Keratinocyte (primary cell): ENCODE measurements at regions not wholly inside any gene's neighbourhood (a gene's known extent, or its start where the extent isn't known, plus 50 kb on each side); places are given as distances from the start of the nearest gene placed in this dataset.

Experiments
- DNase-seq: peaks from one replicate; pipeline ENCODE4 v3.0.0-alpha.2; 2011; ENCODE audit warnings: low read depth, missing footprints, low spot score
- FAIRE-seq: peaks from 2 replicates; lab custom pipeline; 2011; peaks lifted over from hg19 to GRCh38; lab: Jason Lieb, UNC
- H2AFZ ChIP-seq: 2 replicates; pipeline ENCODE4 v1.6.0; 2012; ENCODE audit warnings: low read length, control low read depth, inconsistent platforms; ENCODE audit not compliant: control insufficient read depth
- H3K27ac ChIP-seq: 2 replicates; pipeline ENCODE4 v1.5.1; 2011; ENCODE audit warnings: low read length; ENCODE audit not compliant: control insufficient read depth, insufficient read depth
- H3K27me3 ChIP-seq: 3 replicates; pipeline ENCODE4 v1.6.0; 2011; ENCODE audit warnings: low read length; ENCODE audit not compliant: control insufficient read depth, insufficient read depth; ENCODE audit errors: extremely low read depth
- H3K36me3 ChIP-seq, 2 experiments: 2 replicates in 1 of 2; 3 replicates in 1 of 2; pipeline ENCODE4 v1.5.1; 2011; ENCODE audit warnings: low read length in 2 of 2, mild to moderate bottlenecking in 1 of 2; ENCODE audit not compliant: control insufficient read depth in 2 of 2, insufficient read depth in 2 of 2; ENCODE audit errors: extremely low read depth in 1 of 2
- H3K4me1 ChIP-seq: 3 replicates; pipeline ENCODE4 v1.5.1; 2011; ENCODE audit warnings: low read length; ENCODE audit not compliant: control insufficient read depth, insufficient read depth; ENCODE audit errors: extremely low read depth
- H3K4me2 ChIP-seq: 3 replicates; pipeline ENCODE4 v1.6.0; 2011; ENCODE audit warnings: low read depth, low read length; ENCODE audit not compliant: control insufficient read depth, insufficient read depth; ENCODE audit errors: extremely low read depth
- H3K4me3 ChIP-seq, 3 experiments: fragments of 200-600 bp in 1 of 3; sonication (generic) in 1 of 3; 2 replicates in 2 of 3; 3 replicates in 1 of 3; pipeline ENCODE4 v1.5.1; 2011 to 2016; ENCODE audit warnings: low read length in 3 of 3, mild to moderate bottlenecking in 3 of 3, control low read depth in 2 of 3, inconsistent platforms in 1 of 3, low read depth in 1 of 3, mixed read lengths in 1 of 3, mixed run types in 1 of 3, moderate library complexity in 1 of 3; ENCODE audit not compliant: control insufficient read depth in 2 of 3, insufficient read depth in 2 of 3; ENCODE audit errors: extremely low read depth in 1 of 3
- H3K79me2 ChIP-seq: 2 replicates; pipeline ENCODE4 v1.6.0; 2012; ENCODE audit warnings: low read length; ENCODE audit not compliant: control insufficient read depth, insufficient read depth
- H3K9ac ChIP-seq: 3 replicates; pipeline ENCODE4 v1.6.0; 2011; ENCODE audit warnings: low read length; ENCODE audit not compliant: control insufficient read depth, insufficient read depth; ENCODE audit errors: extremely low read depth
- H3K9me1 ChIP-seq: 3 replicates; pipeline ENCODE4 v1.6.0; 2011; ENCODE audit warnings: low read length; ENCODE audit not compliant: control insufficient read depth, insufficient read depth; ENCODE audit errors: extremely low read depth
- H3K9me3 ChIP-seq: 2 replicates; pipeline ENCODE4 v1.5.1; 2012; ENCODE audit warnings: low read depth, low read length; ENCODE audit not compliant: control insufficient read depth
- H4K20me1 ChIP-seq: 3 replicates; pipeline ENCODE4 v1.6.0; 2011; ENCODE audit warnings: low read length; ENCODE audit not compliant: control insufficient read depth, insufficient read depth; ENCODE audit errors: extremely low read depth
- EZH2 ChIP-seq: IDR thresholded peaks from one replicate; pipeline ENCODE4 v1.6.1; 2012; ENCODE audit warnings: inconsistent platforms, mild to moderate bottlenecking, low read length, moderate library complexity
- dilution Hi-C: fragments of 300-500 bp; cut with MboI; formaldehyde crosslinking; loops from one replicate; pipeline ENCODE4 v1.7.0; 2020; ENCODE audit warnings: low sequenced_read_pairs; ENCODE audit not compliant: extremely low pct_ligation_motif_present
- TF ChIP-seq, protein P1 (sequence below), 3 experiments: IDR thresholded peaks in 1 of 3; conservative IDR thresholded peaks in 1 of 3; optimal IDR thresholded peaks in 1 of 3; 2 replicates in 2 of 3; 3 replicates in 1 of 3; pipeline versions ENCODE3 to v1.5.1; 2011; ENCODE audit warnings: low read length in 3 of 3, mild to moderate bottlenecking in 3 of 3, moderate library complexity in 2 of 3, control low read depth in 1 of 3, inconsistent platforms in 1 of 3; ENCODE audit not compliant: insufficient read depth in 2 of 3; ENCODE audit errors: extremely low read depth in 1 of 3

DNA sequence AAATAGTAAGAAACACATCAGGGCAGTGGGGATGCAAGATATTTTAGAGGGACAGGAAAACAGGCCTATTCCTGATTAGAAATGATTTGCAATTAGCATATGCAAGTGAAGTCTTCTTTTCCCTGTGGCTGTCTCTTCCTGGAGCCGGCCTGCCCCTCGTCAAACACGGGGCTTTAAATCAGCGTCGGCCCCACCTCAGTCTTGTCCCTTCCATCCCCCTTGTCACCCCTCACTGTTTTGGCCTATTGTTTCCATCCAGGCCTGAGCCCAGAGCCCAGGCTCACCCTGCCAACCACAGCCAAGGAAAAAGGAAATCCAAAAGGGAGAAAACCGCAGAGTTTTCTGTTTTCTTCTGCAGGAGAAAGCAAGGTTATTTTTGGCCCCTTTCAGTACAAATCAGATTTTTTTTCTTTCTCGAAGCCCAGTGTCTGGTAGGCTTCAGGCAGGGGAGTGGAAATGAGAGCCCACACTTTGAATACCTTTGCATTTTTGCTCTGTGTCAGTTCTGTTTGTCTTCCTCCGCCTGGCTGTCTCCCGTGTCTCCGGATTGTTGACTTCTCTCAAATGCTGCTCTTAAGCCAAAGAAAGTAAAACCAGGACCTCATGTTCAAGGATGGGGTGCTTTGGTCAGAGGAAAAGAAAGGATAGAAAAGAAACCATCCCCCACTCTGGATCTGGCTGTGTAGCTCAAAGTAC, 399.9 kb upstream of the CDH11 start:
- DNase-seq (no peak), FAIRE-seq (no peak)
- Histone ChIP-seq H3K36me3 (no peaks in the 10 kb centered on the region), H3K9ac (no peak overlapping the region), H4K20me1 (no peaks in the 10 kb centered on the region), H3K27me3 (no peaks in the 10 kb centered on the region), H3K9me1 (no peaks in the 10 kb centered on the region), H2AFZ (no peak overlapping the region), H3K27ac (no peak overlapping the region), H3K79me2 (no peaks in the 10 kb centered on the region), H3K4me2 (no peak overlapping the region), H3K4me3 (no peak overlapping the region), H3K4me1 (no peaks in the 10 kb centered on the region), H3K9me3 (no peaks in the 10 kb centered on the region)
- TF ChIP-seq, protein P1, sequence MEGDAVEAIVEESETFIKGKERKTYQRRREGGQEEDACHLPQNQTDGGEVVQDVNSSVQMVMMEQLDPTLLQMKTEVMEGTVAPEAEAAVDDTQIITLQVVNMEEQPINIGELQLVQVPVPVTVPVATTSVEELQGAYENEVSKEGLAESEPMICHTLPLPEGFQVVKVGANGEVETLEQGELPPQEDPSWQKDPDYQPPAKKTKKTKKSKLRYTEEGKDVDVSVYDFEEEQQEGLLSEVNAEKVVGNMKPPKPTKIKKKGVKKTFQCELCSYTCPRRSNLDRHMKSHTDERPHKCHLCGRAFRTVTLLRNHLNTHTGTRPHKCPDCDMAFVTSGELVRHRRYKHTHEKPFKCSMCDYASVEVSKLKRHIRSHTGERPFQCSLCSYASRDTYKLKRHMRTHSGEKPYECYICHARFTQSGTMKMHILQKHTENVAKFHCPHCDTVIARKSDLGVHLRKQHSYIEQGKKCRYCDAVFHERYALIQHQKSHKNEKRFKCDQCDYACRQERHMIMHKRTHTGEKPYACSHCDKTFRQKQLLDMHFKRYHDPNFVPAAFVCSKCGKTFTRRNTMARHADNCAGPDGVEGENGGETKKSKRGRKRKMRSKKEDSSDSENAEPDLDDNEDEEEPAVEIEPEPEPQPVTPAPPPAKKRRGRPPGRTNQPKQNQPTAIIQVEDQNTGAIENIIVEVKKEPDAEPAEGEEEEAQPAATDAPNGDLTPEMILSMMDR (optimal IDR thresholded peaks at IDR 0.05 in 1 of 3, IDR thresholded peaks at IDR 0.05 in 1 of 3, conservative IDR thresholded peaks at IDR 0.05 in 1 of 3; ENCODE audit: extremely low read depth in 1 of 3, insufficient read depth in 2 of 3, low read length in 3 of 3), result no peak
- TF ChIP-seq EZH2, result no peak
- dilution Hi-C loops, result no loop called here

DNA sequence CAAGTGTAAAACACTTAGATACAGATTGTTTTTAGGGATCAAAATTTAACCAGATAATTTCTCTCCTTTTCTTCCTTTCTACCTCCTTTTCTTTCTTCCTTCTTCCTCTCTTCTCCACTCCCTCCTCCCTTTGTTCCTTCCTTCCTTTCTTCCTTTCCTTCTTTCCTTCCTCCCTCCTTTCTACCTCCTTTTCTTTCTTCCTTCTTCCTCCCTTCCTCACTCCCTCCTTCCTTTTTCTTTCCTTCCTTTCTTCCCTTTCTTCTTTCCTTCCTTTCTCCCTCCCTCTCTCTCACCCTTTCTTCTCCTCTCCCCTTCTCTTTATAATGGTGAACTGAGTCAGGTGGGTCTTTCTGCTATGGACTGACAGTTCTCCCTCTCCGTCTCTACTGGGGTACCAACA, 397.5 kb upstream of the CDH11 start:
- Histone ChIP-seq H3K36me3 (no peaks in the 10 kb centered on the region), H3K27ac (no peak overlapping the region), H3K9me1 (no peaks in the 10 kb centered on the region), H3K9ac (no peak overlapping the region), H3K4me1 (no peaks in the 10 kb centered on the region), H3K27me3 (no peaks in the 10 kb centered on the region), H3K4me2 (no peak overlapping the region), H3K9me3 (no peaks in the 10 kb centered on the region), H3K79me2 (no peaks in the 10 kb centered on the region), H4K20me1 (no peaks in the 10 kb centered on the region), H2AFZ (no peak overlapping the region), H3K4me3 (no peak overlapping the region)
- TF ChIP-seq, protein P1 (optimal IDR thresholded peaks at IDR 0.05 in 1 of 3, IDR thresholded peaks at IDR 0.05 in 1 of 3, conservative IDR thresholded peaks at IDR 0.05 in 1 of 3; ENCODE audit: extremely low read depth in 1 of 3, insufficient read depth in 2 of 3, low read length in 3 of 3), result no peak
- no peak for TF ChIP-seq EZH2
- dilution Hi-C loops, result no loop called here
- FAIRE-seq (no peak), DNase-seq (no peak)
